HCEC 1CT (cell line): ENCODE measurements at regions not wholly inside any gene's neighbourhood (a gene's known extent, or its start where the extent isn't known, plus 50 kb on each side); places are given as distances from the start of the nearest gene placed in this dataset.

Experiments used
- DNase-seq: peaks from one replicate; pipeline ENCODE4 v3.0.0-alpha.2; 2017

- no peak for DNase-seq
These were observed 315.8 kb downstream of the ZNF516 start for GRCh38 chr18:76179257-76179656.

- no peak for DNase-seq
These were observed 317.9 kb downstream of the ZNF516 start for GRCh38 chr18:76177160-76177559.

- no peak for DNase-seq
These were observed 320.6 kb downstream of the ZNF516 start for GRCh38 chr18:76174451-76174850.

- no peak for DNase-seq
These were observed 325.3 kb downstream of the ZNF516 start for GRCh38 chr18:76169733-76170132.

- no peak for DNase-seq
These were observed 327.0 kb downstream of the ZNF516 start for GRCh38 chr18:76167845-76168621.

- no peak for DNase-seq
These were observed 327.6 kb downstream of the ZNF516 start for GRCh38 chr18:76167410-76167809.

- no peak for DNase-seq
These were observed 332.2 kb downstream of the ZNF516 start for GRCh38 chr18:76162886-76163285.

- DNase-seq = no peak
These were observed 333.1 kb downstream of the ZNF516 start for GRCh38 chr18:76161983-76162382.

GRCh38 chr18:76153691-76154090 lies 341.4 kb downstream of the ZNF516 start:
- DNase-seq = no peak

- DNase-seq = no peak
These were observed 345.3 kb downstream of the ZNF516 start for GRCh38 chr18:76149734-76150133.

GRCh38 chr18:76149284-76149683 lies 345.8 kb downstream of the ZNF516 start:
- no peak for DNase-seq

GRCh38 chr18:76145521-76146376 lies 349.3 kb downstream of the ZNF516 start:
- DNase-seq = no peak

- no peak for DNase-seq
These were observed 350.2 kb downstream of the ZNF516 start for GRCh38 chr18:76144844-76145243.

GRCh38 chr18:76142611-76143010 lies 352.4 kb downstream of the ZNF516 start:
- DNase-seq = no peak

GRCh38 chr18:76139844-76140243 lies 355.2 kb downstream of the ZNF516 start:
- DNase-seq = no peak

- DNase-seq = no peak
These were observed 357.8 kb downstream of the ZNF516 start for GRCh38 chr18:76137216-76137615.

- no peak for DNase-seq
These were observed 358.3 kb downstream of the ZNF516 start for GRCh38 chr18:76136701-76137100.

- no peak for DNase-seq
These were observed 360.4 kb downstream of the ZNF516 start for GRCh38 chr18:76134628-76135027.

- DNase-seq = no peak
These were observed 361.2 kb downstream of the ZNF516 start for GRCh38 chr18:76133873-76134272.

GRCh38 chr18:76131738-76132137 lies 363.3 kb downstream of the ZNF516 start:
- no peak for DNase-seq

GRCh38 chr18:76130845-76131244 lies 364.2 kb downstream of the ZNF516 start:
- no peak for DNase-seq

GRCh38 chr18:76126327-76126726 lies 368.7 kb downstream of the ZNF516 start:
- DNase-seq = no peak

GRCh38 chr18:76121011-76121410 lies 374.0 kb downstream of the ZNF516 start:
- DNase-seq = no peak

GRCh38 chr18:76115580-76115979 lies 379.5 kb downstream of the ZNF516 start:
- no peak for DNase-seq
